AG09319 (cell line): ENCODE measurements at regions not wholly inside any gene's neighbourhood (a gene's known extent, or its start where the extent isn't known, plus 50 kb on each side); places are given as distances from the start of the nearest gene placed in this dataset.

Source experiments
- DNase-seq: peaks from one replicate; pipeline ENCODE4 v3.0.0-alpha.2; 2010; ENCODE audit warnings: low read depth; ENCODE audit errors: extremely low read depth
- TF ChIP-seq, protein P1 (sequence below): IDR thresholded peaks from 2 replicates; pipeline ENCODE4 v1.5.1; 2011; ENCODE audit warnings: low read depth, mild to moderate bottlenecking, inconsistent platforms, low read length, moderate library complexity

DNA sequence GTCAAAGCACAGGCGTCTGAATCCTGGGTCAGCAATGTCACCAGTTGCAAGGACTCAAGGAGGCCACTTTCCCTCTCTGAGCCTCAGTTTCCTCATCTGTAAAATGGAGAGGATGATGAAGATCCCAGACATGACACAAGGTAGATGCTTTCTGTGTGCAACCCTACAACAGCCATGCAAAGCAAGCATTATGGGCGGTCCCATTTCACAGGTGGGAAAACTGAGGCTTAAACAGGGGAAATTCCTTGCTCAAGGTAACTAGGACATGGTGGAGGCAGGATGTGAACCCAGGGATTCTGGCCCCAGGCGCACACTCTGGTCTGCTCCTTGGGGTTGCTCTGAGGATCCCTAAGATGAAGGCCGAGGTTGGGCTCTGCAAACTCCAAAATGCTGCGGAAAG lies 311.0 kb downstream of the PTPRU start:
- TF ChIP-seq, protein P1, sequence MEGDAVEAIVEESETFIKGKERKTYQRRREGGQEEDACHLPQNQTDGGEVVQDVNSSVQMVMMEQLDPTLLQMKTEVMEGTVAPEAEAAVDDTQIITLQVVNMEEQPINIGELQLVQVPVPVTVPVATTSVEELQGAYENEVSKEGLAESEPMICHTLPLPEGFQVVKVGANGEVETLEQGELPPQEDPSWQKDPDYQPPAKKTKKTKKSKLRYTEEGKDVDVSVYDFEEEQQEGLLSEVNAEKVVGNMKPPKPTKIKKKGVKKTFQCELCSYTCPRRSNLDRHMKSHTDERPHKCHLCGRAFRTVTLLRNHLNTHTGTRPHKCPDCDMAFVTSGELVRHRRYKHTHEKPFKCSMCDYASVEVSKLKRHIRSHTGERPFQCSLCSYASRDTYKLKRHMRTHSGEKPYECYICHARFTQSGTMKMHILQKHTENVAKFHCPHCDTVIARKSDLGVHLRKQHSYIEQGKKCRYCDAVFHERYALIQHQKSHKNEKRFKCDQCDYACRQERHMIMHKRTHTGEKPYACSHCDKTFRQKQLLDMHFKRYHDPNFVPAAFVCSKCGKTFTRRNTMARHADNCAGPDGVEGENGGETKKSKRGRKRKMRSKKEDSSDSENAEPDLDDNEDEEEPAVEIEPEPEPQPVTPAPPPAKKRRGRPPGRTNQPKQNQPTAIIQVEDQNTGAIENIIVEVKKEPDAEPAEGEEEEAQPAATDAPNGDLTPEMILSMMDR, result no peak
- no peak for DNase-seq

DNA sequence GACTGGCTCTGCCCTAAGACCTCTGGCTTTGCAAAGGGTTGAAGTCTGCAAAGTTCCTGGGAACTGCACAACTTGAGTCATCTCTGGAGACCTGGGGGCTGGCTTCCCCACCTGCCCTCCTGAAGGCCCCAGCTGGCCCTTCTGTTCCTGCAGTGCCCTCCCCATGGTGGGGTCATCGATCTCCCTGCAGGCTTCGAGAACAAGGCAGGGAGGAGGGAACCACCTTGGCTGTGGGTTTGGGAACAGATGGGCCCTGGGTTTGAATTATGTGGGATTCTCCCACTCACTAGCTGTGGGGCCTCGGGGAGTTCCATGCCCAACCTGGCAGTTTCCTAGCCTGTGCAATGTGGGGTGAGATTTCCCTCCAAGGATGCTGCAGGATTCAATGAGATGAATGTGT lies 310.2 kb downstream of the PTPRU start:
- TF ChIP-seq, protein P1, result no peak
- no peak for DNase-seq

DNA sequence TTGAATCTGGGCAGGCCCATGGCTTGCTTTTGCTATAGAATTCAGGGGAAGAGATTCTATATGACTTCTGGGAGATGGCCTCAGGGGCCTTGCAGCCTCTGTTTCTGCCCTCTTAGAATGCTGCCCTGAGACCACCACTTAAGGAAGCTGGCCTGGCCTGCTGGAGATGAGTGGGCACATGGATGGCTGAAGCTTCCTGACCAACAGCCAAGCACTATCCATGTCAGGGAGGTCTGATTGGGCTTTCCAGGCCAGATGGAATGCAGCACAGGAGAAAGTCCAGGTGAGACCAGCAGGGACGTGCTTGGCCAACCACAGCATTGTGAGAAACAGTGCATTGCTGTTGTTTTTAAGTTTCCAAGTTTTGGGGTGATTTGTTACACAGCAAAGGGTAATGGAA lies 308.1 kb downstream of the PTPRU start:
- no peak for DNase-seq
- TF ChIP-seq, protein P1, result no peak

DNA sequence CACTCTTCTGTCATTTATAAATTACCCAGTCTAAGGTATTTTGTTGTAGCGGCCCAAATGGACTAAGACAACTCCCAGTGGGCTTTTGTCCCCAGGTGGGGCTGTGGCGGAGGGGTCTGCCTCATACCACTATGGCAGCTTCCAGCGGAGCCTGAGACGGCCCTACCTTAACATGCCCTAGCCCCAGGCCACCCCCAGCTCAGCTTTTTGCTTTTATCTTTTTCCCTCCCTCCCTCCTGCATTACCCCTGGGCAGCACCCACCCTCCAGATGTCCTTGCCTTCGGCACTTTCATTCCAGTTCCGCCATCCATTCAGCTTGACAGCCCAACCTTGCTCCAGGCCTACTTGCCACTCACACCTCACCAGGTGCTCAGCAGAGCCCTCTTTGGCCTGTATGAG lies 307.3 kb downstream of the PTPRU start:
- no peak for DNase-seq
- TF ChIP-seq, protein P1, result no peak

DNA sequence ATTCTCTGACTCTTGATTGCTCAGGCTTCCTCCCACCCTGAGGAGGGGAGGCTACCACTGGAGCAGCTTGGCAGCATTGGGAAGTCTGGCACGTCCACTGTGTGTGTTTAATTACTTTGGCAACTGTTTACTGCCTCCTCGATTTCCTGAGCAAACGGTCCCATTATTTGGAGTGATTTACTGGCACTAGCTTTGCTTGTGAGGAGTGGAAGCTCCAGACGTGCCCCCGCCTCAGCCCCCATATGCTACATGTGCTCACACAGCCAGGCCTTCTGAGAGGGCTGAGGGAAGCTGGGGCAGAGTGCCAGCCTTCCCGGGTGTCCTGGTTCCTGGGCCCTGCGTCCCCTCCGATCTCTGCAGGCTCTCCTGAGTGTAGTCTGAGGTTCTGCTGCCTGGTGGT lies 306.2 kb downstream of the PTPRU start:
- TF ChIP-seq, protein P1, result no peak
- DNase-seq, result no peak

DNA sequence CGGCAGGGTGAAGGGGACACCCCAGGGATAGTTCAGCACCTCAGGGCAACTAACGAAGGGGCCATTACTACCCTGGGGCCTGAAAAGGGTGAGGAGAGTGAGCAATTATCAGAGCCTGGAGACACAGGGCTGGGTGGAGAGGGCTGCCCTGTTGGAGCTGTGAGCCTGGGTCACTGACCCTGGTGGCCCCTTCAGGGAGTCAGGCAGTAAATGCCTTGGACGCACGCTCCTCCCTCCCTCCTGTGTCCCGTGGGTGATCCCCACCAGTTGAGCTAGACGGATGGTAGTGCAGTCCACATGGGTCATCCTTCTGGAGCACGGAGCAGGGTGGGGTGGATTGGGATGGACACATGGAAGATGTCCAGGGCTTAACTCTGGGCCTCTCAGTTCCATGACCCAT lies 305.3 kb downstream of the PTPRU start:
- TF ChIP-seq, protein P1, result no peak
- DNase-seq, result no peak

DNA sequence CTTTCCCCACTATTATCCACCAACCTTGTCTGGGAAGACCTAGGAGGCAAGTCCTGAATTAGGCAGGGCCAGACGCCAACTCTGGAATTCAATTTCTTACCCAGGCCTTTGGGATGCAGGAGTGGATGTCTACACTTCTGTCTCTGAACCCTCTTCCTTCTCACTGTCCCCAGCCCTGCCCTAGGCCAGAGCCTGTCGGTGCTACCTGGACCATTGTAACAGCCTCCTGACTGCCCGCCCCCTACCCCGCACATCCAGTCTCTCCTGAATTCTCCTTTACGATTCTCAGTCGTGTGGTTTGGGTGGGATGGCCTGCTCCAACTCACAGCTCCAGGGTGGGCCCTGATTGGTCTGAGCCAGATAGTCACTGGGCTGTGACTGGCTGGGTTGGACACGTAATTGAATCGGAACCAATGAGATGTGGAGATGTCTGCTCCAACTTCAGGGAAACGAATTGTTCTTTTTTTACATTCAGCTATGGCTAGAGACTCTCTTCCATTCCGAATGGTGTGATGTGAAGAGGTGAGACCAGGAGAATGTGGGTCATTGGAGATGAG lies 304.6 kb downstream of the PTPRU start:
- DNase-seq, result no peak
- TF ChIP-seq, protein P1, result no peak
